HG03460 (cell line): ENCODE measurements at regions not wholly inside any gene's neighbourhood (a gene's known extent, or its start where the extent isn't known, plus 50 kb on each side); places are given as distances from the start of the nearest gene placed in this dataset.

ENCODE experiments used
- ATAC-seq: cut with Tn5 transposase; IDR thresholded peaks from one replicate; pipeline ENCODE4 v1.9.1; 2021; ENCODE audit not compliant: unreplicated experiment

GRCh38 chr18:41268271-41268670, 686.8 kb upstream of the PIK3C3 start:
- ATAC-seq: no peak

GRCh38 chr18:41266616-41267015, 688.4 kb upstream of the PIK3C3 start:
- no peak for ATAC-seq

DNA sequence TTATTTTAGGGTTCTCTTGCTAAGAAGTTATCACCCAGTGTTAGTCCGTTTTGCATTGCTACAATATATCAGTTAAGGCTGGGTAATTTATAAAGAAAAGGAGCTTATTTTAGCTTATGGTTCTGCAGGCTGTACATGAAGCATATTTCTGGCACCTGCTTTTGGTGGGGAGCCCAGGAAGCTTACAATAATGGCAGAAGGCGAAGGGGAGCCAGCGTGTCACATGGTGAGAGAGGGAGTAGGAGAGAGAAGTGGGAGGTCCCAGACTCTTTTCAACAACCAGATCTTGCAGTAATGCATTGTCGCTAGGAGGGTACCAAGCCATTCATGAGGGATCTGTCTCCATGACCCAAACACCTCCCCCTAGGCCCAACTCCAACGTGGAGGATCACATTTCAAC, 688.8 kb upstream of the PIK3C3 start:
- no peak for ATAC-seq

DNA sequence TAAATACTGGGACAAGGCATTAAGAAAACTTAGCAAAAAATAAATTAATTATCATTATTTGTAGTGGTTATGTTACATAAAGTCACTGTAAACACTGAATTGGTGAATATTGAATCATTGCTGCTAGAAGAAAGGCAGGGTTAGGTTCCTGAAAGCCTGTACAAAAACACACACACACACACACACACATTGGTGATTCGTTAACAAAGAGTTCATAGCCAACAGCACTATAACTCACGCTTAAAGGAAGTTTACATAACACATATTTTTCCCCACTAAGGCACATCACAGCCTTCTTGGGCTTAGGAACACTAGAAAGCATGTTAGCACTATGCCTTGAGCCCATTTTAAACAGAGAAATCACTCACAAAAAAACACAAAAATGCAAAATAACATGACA, 690.0 kb upstream of the PIK3C3 start:
- ATAC-seq: no peak

DNA sequence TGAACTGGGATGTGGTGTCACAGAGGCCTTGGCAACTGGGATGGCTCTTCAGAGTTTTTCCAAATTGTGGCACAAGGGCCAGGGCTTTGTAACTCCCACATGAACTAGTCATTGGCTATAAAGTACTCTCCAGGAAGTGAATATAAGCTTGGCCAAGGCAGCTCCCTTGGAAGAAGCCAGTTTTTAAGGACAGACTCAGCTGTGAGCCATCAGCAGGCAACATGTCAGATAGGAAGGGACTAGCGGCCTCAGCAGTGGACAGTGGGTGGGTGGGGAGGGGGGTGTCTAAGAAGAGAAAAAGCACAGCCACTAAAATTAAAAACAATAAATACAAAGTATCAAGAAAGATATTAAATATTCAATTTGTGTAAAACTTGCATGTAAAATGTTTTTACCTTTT, 691.1 kb upstream of the PIK3C3 start:
- ATAC-seq: no peak

- ATAC-seq: no peak
Observed at GRCh38 chr18:41262688-41263087, 692.3 kb upstream of the PIK3C3 start.

DNA sequence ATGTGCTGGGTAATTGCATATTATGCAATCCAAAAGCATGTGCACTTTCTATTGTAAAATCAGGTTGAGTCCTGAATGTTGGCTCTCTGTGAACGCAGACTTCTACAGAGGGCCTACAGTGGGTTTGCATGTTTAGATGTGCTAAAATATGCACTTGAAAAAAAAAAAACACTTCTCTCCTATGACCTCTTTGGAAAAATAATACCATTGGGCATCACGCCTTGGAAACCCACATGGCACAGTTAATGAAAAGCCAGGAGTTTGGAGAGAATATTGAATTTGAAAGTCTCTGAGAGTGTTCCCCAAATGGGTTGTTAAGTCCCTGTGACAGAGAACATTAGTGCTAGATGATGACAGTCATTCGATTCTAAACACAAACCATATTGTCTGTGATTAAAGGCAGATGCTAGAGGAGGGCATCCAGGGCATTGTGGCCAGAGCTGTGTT, 710.4 kb upstream of the PIK3C3 start:
- ATAC-seq: no peak

DNA sequence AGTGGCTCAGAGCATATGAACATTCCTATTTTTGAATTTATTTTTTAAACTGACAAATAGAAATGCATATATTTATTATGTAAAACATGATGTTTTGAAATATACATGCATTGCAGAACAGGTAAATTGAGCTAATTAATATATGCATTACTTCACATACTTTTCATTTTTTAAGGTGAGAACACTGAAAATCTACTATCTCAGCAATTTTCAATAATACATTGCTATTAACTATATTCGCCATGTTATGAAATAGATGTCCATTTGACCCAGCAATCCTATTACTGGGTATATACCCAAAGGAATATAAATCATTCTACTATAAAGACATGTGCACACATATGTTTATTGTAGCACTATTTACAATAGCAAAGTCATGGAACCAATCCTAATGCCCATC, 717.7 kb upstream of the PIK3C3 start:
- ATAC-seq: no peak

- no peak for ATAC-seq
Observed at GRCh38 chr18:41231681-41232080, 723.4 kb upstream of the PIK3C3 start.

DNA sequence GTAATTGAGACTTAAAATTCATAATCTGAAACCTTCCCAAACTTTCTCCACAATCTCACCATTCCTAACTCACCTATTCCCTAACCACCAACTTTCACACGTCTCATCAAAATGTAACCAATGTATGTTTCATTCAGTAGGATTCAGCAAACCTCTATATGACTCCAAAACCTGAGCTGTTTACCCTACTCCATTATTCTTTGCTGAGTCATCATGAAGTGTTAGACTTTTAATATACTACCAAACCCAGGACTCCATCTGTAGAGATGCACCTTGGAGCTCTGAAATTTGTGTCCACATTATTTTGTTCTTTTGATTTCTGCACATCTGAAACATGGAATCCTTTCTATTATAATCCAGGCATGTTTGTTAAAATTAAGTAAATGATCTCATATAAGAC, 727.0 kb upstream of the PIK3C3 start:
- ATAC-seq: no peak

DNA sequence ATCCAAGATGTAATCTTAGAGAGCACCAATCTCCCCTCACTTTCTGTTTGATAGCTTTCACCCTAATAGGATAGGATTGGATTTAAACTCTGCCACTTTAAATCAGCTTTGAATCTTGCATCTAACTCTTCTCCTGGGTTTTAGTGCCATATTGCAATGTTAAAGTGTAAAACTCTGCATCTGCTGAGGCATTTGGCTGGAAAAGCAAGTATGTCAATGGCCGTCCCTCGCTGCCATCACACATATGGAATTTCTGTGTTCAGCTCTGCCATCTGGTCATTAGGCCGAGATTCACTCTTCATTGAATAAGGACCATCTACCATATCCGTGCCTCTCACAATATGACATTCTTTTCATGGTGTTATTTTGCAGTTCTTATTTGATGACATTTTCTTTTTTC, 728.1 kb upstream of the PIK3C3 start:
- no peak for ATAC-seq

GRCh38 chr18:41226186-41226585, 728.8 kb upstream of the PIK3C3 start:
- no peak for ATAC-seq

GRCh38 chr18:41216341-41217003, 738.6 kb upstream of the PIK3C3 start:
- no peak for ATAC-seq

DNA sequence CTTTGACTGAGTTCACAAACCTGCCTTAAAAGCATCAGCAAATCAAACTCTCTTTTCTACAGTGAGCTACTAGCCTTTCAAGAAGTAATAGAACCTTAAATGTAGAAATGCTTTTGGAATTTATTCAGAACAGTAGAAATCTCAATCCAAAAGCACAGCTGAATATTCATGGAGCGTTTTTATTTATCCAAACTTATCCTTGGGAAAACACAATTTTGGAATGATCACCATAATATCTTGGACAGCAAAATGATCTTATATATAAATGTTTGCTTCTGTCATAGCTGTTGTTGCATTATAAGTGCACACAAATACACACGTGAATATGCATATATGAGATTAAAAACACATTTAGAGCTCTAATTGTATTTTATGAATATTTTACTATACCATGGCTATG, 747.3 kb upstream of the PIK3C3 start:
- no peak for ATAC-seq

DNA sequence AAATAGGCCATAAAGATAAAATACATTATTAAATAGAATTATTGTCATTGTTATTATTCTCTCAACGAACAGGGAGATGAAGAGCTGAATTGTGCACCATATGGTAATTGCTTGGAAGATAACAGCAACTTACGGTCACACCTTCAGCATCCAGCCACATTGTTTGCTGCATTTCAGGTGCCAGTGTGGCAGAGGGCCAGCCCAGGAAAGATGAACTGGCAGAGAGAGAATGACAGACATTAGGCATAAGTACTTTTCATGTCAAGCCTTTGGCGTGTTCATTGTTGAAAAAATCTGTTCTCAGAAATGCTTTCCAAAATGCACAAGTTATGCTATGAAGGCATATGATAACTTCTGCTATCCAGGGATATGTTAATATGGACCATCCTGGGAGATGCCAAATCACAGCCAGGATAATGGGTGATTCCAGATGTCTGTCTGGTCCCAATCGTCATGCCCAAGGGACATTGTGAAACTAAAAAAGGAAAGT, 748.6 kb upstream of the PIK3C3 start:
- ATAC-seq: no peak

DNA sequence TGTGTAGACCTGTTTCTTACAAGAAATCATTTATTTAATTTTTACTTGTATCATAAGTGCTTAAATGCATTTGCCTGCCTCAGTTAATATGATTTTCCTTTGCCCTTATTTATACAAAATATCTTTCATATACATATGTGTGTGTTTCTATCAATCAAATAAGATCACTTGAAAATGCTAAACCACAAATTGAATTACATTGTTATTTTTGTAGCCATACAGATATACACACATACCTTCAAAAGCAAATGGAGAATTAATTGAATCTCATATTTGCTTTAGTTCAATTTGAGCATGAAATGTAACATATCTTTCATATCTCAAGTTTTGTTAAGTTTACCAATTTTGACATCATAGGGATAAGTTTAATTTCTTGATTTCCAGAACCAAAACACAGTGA, 755.8 kb upstream of the PIK3C3 start:
- no peak for ATAC-seq

DNA sequence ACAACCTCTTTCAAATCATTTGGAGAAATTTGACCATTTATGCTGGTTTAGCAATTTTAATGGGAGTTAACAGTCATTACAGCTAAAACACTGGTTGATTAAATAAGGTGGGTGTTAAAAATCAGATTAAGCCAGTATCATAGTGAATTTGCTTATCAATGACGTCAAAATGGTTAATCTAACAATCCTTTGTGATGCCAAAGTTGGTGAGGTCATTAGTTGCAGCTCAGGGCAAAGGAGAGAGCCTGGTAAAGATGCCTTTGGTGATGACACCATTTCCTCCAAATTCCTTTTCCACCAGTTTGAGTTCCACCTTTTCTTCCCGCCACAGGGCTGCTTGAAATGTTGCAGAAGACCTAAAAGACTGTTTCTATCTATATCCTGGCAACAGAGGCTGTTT, 757.1 kb upstream of the PIK3C3 start:
- ATAC-seq: no peak

DNA sequence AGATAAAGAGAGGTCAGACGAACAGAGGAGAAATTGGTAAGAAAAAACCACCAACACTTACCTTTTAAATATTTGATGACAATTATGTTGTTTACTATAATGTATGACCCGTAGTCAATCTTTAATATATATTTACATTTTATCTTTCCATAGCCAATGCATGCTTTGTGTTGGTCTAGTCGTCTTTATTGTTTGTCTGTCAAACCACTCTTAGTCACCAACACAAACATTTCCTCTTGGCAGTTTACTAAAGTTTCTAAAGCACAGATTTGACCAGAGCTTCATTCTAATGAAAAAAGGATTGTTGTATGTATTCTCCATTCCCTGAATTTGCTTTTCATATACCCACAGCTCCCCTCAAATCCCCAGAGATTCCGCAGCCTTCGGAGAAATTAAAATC, 784.7 kb upstream of the PIK3C3 start:
- ATAC-seq: no peak

DNA sequence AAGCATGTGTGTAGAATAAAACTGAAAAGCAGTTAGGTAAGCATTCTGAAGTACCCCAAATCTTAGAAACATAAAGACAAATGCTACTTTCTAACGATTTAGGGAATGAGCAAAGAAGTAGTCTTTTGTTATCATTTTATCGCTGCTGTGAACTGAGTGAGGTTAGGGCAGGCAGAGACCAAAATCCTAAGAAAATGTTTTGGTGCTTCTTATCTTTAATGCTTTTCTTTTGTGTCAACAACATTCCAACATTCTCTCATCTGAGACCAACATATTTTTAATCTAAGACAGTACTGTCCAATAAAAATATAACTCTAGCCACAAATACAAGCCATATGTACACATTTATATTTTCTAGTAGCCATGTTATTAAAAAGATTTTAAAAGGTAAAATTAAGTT, 789.4 kb upstream of the PIK3C3 start:
- ATAC-seq: no peak

GRCh38 chr18:41162781-41163180, 792.3 kb upstream of the PIK3C3 start:
- ATAC-seq: no peak

DNA sequence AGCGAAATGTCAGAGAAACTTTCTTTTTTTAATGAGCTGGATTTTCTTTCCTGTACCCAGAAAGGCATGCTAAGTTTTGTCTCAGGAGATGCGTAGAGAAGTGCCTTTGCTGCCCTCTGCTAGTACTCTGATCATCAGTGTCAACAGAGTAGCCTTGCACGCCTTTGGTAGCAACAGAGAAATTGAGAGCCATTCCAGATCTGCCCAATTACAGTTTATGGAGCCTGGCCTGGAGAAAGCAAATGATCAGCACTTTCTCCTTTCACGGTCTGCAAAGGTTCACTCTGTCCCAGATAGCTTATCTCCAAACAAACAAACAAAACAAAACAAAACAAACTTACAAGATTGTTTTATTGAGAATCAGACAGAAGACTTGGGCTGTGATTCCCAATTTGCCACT, 792.8 kb upstream of the PIK3C3 start:
- ATAC-seq: no peak

DNA sequence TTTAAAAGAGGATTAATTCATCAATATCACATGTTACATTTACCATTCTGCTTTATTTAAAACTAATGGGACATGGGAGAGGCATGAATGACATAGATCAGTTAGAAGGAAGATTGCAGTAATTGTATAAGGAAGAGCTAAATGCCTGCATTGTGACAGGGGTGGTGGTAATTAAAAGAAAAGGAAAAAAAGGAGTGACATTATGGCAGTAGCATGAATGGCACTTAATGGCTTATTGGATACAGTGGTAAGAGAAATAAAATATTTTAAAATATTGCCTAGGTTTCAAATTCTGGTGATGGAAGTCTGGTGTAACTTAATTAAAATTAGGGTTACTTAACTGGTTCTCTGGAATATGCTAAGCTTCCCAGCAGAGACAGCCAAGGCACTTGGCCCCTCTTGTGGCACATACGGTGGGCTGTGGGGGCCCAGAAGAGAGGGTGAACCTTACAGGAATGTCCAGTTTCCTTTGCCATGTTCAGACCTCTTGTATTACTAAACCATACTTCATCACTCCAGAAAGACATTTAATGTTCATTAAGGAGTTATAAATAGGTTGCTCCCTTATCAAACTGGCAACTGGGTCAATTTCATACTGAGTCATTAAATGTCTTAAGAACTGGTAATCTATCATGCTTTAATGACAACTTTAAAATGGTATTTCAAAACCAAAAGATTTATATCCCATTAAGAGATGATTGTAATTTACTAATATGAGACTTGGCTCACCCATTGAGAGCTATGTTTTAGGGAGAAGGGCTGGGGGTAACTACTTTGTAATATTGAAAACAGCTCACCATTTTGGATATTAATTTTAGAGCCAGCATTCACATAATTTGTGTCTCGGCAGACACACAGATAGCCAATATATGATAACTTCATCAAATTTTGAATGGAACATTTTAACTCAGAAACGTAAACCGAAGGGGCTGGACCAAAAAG, 798.9 kb upstream of the PIK3C3 start:
- no peak for ATAC-seq
